ENCODE measurements at regions not wholly inside any gene's neighbourhood (a gene's known extent, or its start where the extent isn't known, plus 50 kb on each side); places are given as distances from the start of the nearest gene placed in this dataset.

DNA sequence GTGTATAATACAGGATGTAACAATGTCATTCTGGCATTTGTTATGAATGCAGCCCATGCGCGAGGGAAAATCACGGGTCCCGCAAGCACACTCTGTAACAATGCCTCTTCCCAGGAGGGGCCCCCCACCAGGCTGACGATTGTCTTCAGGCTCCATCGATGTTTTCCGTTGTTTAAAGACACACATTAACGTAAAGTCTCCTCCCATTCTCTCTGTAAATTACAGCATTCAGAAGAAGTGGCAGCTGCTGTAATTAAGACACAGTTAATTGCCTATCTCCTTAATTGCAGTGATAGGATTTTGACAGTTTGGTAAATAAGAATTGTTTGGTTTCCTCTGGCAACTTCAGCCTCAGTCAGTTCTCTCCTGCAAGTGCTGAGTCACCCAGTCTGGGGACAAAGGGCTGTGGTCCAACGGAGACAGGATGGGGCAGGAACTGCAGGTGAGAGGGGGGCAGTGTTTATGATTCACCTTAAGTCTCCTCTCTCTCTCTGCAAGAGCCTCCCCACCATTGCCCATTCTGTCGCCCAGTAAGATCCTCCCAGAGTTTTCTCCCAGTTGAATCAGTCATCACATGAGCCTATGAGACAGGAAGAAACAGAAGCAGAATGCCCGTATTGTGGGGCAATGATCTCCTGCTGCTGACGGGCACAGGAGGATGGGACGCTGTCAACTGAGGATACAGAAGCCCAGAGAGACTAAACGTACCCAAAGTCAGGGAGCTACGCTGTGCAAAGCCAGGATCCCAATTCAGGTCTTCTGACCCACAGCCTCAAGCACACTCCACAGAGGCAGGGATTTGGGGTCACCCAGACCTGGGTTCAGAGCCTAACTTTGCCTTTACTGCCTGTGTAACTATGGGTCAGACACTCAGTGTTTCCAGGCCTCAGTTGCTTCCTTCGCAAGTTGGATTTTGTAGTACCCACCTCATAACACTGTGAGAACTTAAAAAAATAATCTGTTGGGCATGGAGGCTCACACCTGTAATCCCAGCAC lies 110.0 kb downstream of the ADSS2 start:
- peak in 24 of 58 donors; percentile 6 to 77 (median 25) for DNase-seq

DNA sequence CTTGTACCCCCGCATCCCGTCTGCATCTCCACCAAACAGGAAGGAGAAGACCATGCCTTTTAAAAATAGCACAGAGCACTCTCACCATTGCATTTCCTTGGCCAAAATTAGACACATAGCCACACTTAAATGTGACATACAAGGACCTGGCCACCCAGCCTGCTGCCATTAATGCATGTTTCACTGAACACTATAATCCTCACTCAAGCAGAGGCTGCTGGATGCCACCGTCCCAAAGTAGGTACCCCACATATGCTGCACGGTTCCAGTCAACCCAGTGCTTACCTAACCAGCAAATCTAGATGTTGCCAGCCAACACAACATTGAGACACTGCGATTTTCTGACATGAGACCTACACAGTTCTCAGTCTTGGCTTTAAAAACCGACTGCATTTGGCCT lies 107.7 kb downstream of the ADSS2 start:
- no peak for DNase-seq

DNA sequence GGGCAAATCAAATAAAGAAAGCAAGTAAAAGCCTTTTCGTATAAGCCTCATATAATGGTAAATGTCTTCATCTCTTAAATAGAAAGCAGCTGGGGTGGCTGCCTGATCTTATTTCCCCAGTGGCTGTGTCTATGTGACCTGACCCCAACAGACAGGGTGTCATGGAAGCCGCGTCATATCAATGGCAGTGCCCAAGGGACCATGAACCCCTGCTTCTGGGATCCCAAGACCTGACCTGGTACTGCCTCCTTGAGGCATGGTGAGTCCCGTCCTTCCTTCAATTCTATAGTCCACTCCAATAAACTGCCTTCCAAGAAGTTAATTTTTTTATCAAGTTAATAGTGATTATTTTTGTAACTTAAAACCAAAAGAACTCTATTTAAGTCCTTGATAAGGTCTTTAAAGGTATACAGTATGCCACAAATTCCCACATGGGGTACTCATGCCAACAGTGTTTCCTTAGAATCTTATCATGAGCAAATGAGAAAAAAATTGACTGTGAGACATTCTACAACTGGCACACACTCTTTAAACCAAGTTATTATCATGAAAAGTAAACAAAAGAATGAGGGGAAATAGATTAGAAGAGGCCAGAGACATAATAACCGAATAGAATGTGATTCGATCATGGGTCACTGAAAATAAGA lies 104.6 kb downstream of the ADSS2 start:
- DNase-seq = no peak

DNA sequence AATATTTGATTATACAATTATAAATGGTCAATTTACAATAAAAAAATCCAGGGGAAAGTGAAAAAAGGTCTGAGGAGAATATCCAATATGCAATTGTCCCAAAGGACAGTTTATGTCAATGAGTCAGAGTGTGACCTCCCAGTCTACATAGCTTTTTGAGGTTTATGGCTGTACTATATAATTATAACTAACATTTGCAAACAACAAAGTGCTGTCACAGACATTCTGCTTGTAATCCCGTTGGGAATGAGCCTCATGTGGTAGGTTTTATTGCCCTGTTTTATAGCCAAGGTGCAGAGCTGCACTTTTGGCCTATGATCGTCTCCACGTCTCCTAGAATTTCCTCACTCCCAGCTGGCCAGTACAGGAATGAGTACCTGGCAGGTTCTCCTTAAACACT lies 103.8 kb downstream of the ADSS2 start:
- DNase-seq = no peak

DNA sequence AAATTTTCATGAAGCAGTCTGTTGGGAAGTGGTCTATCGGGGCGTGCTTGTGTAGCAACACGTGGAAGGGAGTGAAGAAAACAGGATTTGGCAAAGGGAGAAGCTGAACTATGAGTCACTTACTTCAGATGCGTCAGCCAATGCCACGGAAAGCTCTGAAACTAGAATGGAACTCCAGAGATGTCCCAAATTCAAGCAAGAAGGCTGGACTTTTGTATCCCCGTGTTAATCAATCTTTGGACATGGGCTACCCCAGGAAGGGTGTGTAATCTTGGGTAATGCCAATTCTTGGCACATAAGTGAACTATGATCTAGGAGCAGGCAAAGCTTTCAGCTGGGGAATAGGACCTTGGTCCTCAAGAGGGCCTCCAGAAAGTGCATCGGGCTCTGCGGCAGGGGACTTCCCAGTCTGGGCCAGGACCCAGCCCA lies 102.6 kb downstream of the ADSS2 start:
- DNase-seq = no peak

DNA sequence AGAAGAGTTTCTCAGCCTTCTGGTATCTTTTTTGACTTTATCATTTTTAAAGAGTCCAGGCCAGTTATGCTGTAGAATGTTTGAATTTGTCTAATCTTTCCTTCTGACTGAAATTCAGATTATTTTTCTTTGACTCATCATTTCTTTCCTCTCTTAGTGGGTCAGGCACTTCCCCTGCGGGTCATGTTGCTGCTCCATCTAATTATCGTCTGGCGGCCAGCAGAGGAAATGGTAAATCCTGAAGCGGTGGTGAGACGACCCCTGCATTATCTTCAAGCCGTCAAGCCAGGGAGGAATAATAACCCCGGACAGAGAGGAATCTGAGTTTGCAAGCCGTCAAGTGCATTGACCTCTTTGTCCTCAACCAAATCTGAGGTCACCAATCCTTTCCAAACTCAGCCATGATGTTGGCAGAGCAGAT lies 102.1 kb downstream of the ADSS2 start:
- no peak for DNase-seq

DNA sequence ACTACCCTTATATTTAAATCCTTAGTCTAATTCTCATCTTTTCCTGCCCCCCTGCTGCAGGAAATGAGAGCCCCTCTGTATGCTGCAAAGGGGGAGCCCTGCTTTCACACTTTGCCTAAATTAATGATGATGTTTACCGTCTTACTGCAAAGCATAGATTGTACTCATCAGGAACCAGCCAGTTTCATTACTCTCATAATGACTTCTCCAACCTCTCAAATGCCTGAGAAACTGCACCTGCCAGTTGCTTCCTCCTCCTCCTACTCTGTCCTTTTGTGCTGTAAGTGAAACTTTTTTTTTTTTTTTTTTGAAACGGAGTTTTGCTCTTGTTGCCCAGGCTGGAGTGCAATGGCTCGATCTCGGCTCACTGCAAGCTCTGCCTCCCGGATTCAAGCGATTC lies 101.7 kb downstream of the ADSS2 start:
- no peak for DNase-seq

DNA sequence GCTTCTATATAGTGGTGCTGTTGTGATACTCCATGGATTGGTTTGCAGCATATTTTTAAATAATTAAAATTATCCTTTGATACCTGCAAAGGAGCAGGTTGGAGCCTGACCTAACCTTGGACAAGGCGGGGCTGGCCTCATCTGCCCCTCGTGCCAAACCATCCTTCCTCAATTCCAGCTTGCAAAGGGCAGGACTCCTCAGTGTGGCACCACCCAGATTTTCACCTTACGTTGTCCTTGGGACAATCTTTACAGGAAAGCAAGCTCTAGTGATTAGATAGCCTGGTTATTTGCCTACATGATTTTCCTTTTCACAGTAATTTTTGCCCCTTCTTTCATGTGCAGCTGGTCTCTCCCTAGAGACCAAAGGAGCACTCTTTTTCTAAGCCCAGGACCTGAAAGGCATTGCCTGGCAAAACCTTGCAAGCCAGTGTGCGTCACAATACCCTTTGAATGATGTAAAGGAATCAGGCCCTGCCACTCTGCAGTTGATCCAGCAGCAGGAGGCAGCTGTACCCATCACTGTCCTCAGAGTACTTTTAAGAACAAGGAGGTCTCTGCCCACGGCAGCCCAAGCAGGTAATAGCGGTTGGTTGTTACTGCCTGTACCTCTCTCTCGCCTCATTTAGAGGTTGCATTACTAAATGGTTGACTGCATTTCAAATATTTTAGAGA lies 99.4 kb downstream of the ADSS2 start:
- DNase-seq = no peak

DNA sequence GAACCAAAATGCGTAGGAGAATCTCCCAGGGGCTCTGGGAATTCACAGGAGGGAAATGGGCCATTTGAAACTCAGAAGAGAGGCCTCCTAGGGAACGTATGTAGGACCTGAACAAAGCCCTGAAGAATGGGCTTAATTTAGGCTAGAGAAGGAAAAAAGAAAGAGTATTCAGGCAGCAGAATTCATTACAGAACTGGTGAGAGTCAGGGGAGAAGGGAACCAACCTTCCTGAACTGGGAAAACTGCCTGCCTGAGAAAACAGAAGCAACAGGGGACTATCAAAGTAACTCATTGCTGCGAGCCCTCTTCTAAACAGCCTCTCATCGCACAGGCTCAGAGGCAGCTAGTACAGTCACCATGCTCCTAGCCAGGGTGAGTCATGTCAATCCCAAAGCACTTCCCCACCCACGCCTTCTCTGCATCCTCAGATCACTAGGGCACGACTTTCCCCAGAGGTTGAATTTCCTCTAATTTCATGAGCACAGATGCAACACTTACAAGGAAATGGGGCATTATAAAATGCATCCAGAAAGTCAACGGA lies 98.1 kb downstream of the ADSS2 start:
- peak in 5 of 58 donors; percentile 8 to 31 (median 22) for DNase-seq

DNA sequence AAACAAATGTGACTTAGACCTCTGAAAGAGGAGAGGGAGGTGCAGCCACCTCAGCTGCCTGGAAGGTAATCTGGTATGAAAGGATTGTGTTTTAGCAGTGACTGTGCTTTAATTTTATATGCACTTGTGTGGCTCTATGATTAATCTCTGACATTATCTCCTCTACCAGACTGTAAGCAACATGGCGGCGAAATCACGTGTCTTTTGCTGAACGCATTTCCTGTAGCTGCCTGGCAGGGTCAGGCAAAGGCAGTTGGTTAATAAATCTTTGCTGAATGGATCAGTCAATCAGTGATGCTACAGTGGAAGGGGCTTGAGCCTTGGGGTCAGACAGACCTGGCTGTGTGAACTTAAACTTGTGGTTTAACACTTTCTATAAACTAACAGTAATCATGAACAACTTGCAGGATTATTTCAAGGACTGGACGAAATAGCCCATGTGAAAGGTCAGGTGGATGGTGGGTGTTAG lies 96.9 kb downstream of the ADSS2 start:
- DNase-seq = no peak

DNA sequence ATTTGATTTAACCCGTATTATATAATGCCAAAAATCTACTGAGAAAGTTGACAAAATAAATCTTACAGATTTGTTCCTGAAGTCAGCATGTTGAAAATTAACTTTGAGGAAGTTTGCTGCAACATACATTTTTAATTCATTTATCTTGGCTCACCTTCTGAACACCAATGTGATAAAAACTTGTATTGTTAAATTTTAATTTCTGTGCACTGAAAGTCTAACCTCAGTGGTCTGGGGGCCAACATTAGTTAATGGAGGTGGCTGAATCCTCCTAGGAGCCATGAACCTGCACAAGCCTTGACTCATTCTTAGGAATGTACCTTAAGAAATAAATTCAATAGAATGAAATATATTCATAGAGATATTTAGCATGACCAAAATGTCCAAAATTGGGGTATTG lies 95.3 kb downstream of the ADSS2 start:
- no peak for DNase-seq

Measured in anterior cingulate cortex (tissue), 58 donors.